Testis (tissue), 2 donors: ENCODE measurements at regions not wholly inside any gene's neighbourhood (a gene's known extent, or its start where the extent isn't known, plus 50 kb on each side); places are given as distances from the start of the nearest gene placed in this dataset.

ENCODE experiments used
- DNase-seq: peaks from one replicate; pipeline ENCODE4 v3.0.0-alpha.2; 2019
- H3K27ac ChIP-seq, 2 donors: fragments of 200-600 bp; sonication (generic); one replicate each; pipeline ENCODE4 v1.5.1; 2019
- H3K27me3 ChIP-seq: fragments of 200-600 bp; sonication (generic); one replicate; pipeline ENCODE4 v1.5.1; 2019
- H3K36me3 ChIP-seq: fragments of 200-600 bp; sonication (generic); one replicate; pipeline ENCODE4 v1.5.1; 2017; ENCODE audit warnings: low read depth; ENCODE audit errors: missing control alignments
- H3K4me1 ChIP-seq: fragments of 200-600 bp; sonication (generic); one replicate; pipeline ENCODE4 v1.5.1; 2019
- H3K4me3 ChIP-seq, 2 donors: fragments of 200-600 bp; sonication (generic); one replicate each; pipeline ENCODE4 v1.5.1; 2017 to 2019
- H3K9me3 ChIP-seq: fragments of 200-600 bp; sonication (generic); one replicate; pipeline ENCODE4 v1.5.1; 2017
- CTCF ChIP-seq, 3 experiments: fragments of 450-650 bp in 2 of 3; fragments of 200-600 bp in 1 of 3; sonication (generic) in 1 of 3; IDR thresholded peaks; one replicate each; pipeline ENCODE4 v1.5.1; 2016 to 2019; ENCODE audit warnings: antibody characterized with exemption in 3 of 3, mild to moderate bottlenecking in 2 of 3, moderate library complexity in 1 of 3
- POLR2A ChIP-seq: fragments of 450-650 bp; IDR thresholded peaks from one replicate; pipeline ENCODE4 v1.6.1; 2017; ENCODE audit warnings: antibody characterized with exemption, mild to moderate bottlenecking, moderate library complexity
- WGBS, 2 donors: methylation state at CpG; one replicate each; pipeline ENCODE4 v1.1.5; 2018; 5-methylcytosine and 5-hydroxymethylcytosine counted together
- intact Hi-C: fragments of 100-400 bp; cut with DNase I; formaldehyde crosslinking; loops from one replicate; pipeline ENCODE4 v1.15.1; 2023; ENCODE audit warnings: low total_unique reads

- WGBS, 2 donors, result 81 to 92% methylated on average over 4 of the region's 4 CpGs
- no peaks in the 10 kb centered on the region for H3K4me1 ChIP-seq
- no peak overlapping the region for H3K4me3 ChIP-seq
- TF ChIP-seq CTCF (IDR thresholded peaks at IDR 0.05), result no peak
- TF ChIP-seq POLR2A, result no peak
- H3K27me3 ChIP-seq, result no peaks in the 10 kb centered on the region
- H3K27ac ChIP-seq, result no peak overlapping the region
- no peaks in the 10 kb centered on the region for H3K36me3 ChIP-seq
- DNase-seq, result no peak
- intact Hi-C loops, result no loop called here
- H3K9me3 ChIP-seq, result no peaks in the 10 kb centered on the region
Observed at GRCh38 chr6:19587238-19587942, 249.8 kb upstream of the ID4 start.

DNA sequence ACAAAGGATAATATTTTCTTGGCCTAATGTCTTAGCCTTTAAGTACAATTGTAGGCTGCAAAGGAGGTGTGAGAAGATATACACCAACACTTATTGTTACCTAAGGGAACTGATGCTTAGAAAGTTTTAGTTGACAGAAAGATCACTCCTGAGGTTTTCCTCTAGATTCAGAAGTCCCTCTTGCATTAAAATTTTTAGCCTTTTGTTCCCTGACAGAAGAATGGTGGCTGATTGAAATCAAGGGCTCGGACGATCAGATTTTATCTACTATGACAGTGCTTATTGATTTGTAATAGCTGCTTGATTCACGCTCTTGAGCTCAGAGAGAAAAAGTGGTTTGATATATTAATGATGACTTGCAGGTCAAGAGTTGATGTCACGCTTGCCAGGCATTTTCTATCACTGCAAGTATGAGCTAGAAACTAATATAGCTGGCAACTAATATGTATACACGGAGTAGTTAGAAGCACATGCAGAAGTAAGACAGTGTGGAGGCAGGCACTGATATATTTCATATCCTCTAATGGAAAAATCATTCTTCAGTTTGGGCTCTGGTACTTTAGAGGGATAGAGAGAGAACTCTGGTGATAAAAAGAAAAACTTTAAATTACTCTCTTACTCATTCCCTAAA, 246.6 kb upstream of the ID4 start:
- intact Hi-C loops, result no loop called here
- DNase-seq, result no peak
- Histone ChIP-seq H3K4me3 (no peak overlapping the region), H3K27ac (no peak overlapping the region), H3K9me3 (no peaks in the 10 kb centered on the region), H3K4me1 (no peaks in the 10 kb centered on the region), H3K36me3 (no peaks in the 10 kb centered on the region), H3K27me3 (no peaks in the 10 kb centered on the region)
- WGBS, 2 donors, result 66 to 70% methylated on average over 5 of the region's 5 CpGs
- TF ChIP-seq CTCF (IDR thresholded peaks at IDR 0.05), result no peak
- TF ChIP-seq POLR2A, result no peak

GRCh38 chr6:19597809-19598320, 239.3 kb upstream of the ID4 start:
- intact Hi-C loops, result no loop called here

DNA sequence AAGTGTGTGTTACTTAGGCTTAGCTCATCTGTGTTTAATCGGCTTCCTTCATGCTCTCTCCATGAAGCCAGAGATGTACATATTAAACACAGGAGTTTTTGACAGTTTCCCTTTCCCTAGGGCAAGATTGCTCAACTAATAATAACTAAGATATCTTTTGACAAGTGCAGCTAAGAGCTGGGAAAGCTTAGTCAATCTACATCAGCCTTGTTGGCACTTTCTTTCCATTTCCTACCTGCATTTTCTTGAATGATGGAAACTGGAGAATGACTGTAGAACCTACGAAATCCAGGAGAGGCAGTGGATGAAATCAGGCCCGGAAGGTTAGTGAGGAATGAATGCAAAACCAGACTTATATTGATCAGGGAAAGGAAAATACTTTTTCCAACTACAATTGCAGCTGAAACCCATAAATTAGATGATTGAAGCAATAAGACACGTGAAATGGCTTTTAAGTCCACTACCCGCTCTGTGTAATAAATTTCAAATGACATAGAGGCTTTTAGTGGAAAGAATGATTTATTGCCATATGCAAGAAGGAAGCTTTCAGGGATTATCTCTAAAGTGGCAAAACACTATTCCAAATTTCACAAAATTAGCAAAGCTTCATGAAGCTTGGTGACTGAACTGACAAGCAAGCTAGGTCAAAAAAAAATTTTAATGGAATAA, 237.2 kb upstream of the ID4 start:
- intact Hi-C loops, result no loop called here
- no peak for DNase-seq
- WGBS, 2 donors, result 72 to 74% methylated on average over 5 of the region's 5 CpGs
- Histone ChIP-seq H3K27me3 (no peaks in the 10 kb centered on the region), H3K27ac (no peak overlapping the region), H3K9me3 (no peaks in the 10 kb centered on the region), H3K4me1 (no peaks in the 10 kb centered on the region), H3K36me3 (no peaks in the 10 kb centered on the region), H3K4me3 (no peak overlapping the region)
- TF ChIP-seq POLR2A (no peak), CTCF (IDR thresholded peaks at IDR 0.05) (no peak)

More at GRCh38 chr6:19597809-19598320, 239.3 kb upstream of the ID4 start:
- Histone ChIP-seq H3K36me3 (no peaks in the 10 kb centered on the region), H3K27me3 (no peaks in the 10 kb centered on the region), H3K4me1 (no peaks in the 10 kb centered on the region), H3K4me3 (no peak overlapping the region), H3K9me3 (no peaks in the 10 kb centered on the region), H3K27ac (no peak overlapping the region)
- WGBS, 2 donors, result 88 to 92% methylated on average over 5 of the region's 5 CpGs
- DNase-seq, result no peak
- TF ChIP-seq CTCF (IDR thresholded peaks at IDR 0.05) (no peak), POLR2A (no peak)
